Stomach (tissue), 8 donors: ENCODE measurements at regions not wholly inside any gene's neighbourhood (a gene's known extent, or its start where the extent isn't known, plus 50 kb on each side); places are given as distances from the start of the nearest gene placed in this dataset.

Experiments used
- DNase-seq, 2 donors: peaks; one replicate each; pipeline versions ENCODE4 v3.0.0 to v3.0.0-alpha.2; 2013 to 2019
- H3K27ac ChIP-seq, 5 donors: fragments of 200-600 bp in 4 of 5; sonication (generic) in 4 of 5; one replicate each; pipeline ENCODE4 v1.5.1; 2013 to 2019; ENCODE audit warnings: mild to moderate bottlenecking in 1 of 5, moderate library complexity in 1 of 5
- H3K27me3 ChIP-seq, 3 donors: fragments of 200-600 bp; sonication (generic); one replicate each; pipeline ENCODE4 v1.5.1; 2017 to 2019; ENCODE audit warnings: mixed run types in 1 of 3
- H3K36me3 ChIP-seq, 4 donors: fragments of 200-600 bp; sonication (generic); 1 replicate in 3 of 4; 2 replicates in 1 of 4; pipeline ENCODE4 v1.5.1; 2016 to 2019
- H3K4me1 ChIP-seq, 4 donors: fragments of 200-600 bp; sonication (generic); one replicate each; pipeline ENCODE4 v1.5.1; 2016 to 2019
- H3K4me3 ChIP-seq, 4 donors: fragments of 200-600 bp; sonication (generic) in 3 of 4; one replicate each; pipeline ENCODE4 v1.5.1; 2016 to 2019; ENCODE audit warnings: mild to moderate bottlenecking in 1 of 4
- H3K9me3 ChIP-seq, 4 donors: fragments of 200-600 bp; sonication (generic); one replicate each; pipeline ENCODE4 v1.5.1; 2016 to 2019
- EP300 ChIP-seq: sonication (generic); formaldehyde crosslinking; IDR thresholded peaks from one replicate; pipeline ENCODE4 v1.6.1; 2017; ENCODE audit warnings: antibody characterized with exemption
- POLR2A ChIP-seq, 4 donors: fragments of 450-650 bp; IDR thresholded peaks; one replicate each; pipeline ENCODE4 v1.6.1; 2016; ENCODE audit warnings: antibody characterized with exemption in 4 of 4, control low read depth in 2 of 4, mild to moderate bottlenecking in 1 of 4, moderate library complexity in 1 of 4
- POLR2AphosphoS5 ChIP-seq, 3 donors: sonication (generic); formaldehyde crosslinking; IDR thresholded peaks; one replicate each; pipeline ENCODE4 v1.6.1; 2016; ENCODE audit warnings: antibody characterized with exemption in 3 of 3
- WGBS, 5 donors: extraction: QIAGEN DNeasy Blood & Tissue Kit in 3 of 5; methylation state at CpG; one replicate each; pipeline versions ENCODE4 v1.1.5 to v1.1.7; 2013 to 2018; 5-methylcytosine and 5-hydroxymethylcytosine counted together
- intact Hi-C: fragments of 100-400 bp; cut with DNase I; formaldehyde crosslinking; loops from one replicate; pipeline ENCODE4 v1.15.1; 2023; ENCODE audit warnings: low total_unique reads
- TF ChIP-seq, protein P1 (sequence below), 7 experiments: fragments of 450-650 bp in 4 of 7; fragments of 200-600 bp in 3 of 7; sonication (generic) in 3 of 7; IDR thresholded peaks; one replicate each; pipeline ENCODE4 v1.5.1; 2016 to 2019; ENCODE audit warnings: antibody characterized with exemption in 7 of 7, control low read depth in 2 of 7, mild to moderate bottlenecking in 1 of 7
- donor health status: healthy with polysubstance abuse.
- donor health status: Bipolar disorder and iron deficiency.
- donor health status: healthy.

DNA sequence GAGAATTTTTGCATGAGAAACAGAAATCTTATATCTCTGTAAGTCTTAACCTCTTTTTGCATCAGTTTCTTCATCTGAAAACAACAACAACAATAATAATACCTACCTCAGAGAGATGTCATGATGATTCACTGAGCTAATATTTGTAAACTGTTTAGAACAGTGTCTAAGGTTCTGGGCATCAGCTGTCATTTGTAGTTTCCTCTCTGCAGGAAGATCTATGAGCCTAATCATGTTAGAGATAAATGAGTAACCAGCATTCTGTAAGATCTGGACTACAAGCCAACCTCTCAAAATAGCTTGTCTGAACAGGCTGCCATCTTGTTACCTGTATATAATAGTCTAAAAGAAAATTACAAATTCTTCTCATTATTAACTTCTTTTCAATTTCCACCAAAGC lies 383.0 kb upstream of the RORA start:
- H3K27ac ChIP-seq: no peak overlapping the region
- TF ChIP-seq POLR2AphosphoS5 (IDR thresholded peaks at IDR 0.05): no peak
- TF ChIP-seq EP300: no peak
- TF ChIP-seq, protein P1, sequence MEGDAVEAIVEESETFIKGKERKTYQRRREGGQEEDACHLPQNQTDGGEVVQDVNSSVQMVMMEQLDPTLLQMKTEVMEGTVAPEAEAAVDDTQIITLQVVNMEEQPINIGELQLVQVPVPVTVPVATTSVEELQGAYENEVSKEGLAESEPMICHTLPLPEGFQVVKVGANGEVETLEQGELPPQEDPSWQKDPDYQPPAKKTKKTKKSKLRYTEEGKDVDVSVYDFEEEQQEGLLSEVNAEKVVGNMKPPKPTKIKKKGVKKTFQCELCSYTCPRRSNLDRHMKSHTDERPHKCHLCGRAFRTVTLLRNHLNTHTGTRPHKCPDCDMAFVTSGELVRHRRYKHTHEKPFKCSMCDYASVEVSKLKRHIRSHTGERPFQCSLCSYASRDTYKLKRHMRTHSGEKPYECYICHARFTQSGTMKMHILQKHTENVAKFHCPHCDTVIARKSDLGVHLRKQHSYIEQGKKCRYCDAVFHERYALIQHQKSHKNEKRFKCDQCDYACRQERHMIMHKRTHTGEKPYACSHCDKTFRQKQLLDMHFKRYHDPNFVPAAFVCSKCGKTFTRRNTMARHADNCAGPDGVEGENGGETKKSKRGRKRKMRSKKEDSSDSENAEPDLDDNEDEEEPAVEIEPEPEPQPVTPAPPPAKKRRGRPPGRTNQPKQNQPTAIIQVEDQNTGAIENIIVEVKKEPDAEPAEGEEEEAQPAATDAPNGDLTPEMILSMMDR (IDR thresholded peaks at IDR 0.05): no peak
- no peak for TF ChIP-seq POLR2A (IDR thresholded peaks at IDR 0.05)
- intact Hi-C loops: no loop called here

DNA sequence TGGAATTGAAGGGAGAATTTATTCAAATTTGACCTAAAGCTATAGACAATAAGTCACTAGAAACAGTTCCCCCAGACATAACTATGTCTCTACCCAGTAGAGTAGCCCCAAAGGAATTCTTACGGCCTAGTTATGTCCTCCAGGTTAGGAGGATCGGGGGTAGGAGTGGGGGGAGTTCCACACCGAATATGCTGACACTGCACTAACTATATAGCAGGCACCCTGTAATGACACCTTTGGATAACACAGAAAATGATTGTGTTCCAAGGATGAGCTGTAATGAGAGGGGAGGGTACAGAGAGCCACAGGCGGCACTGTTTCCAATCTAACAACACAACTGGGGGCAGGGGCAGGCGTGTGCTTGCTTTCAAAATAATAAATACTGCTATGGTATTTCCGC lies 376.2 kb upstream of the RORA start:
- 86 to 92% (median 88%) methylated on average over 6 of the region's 6 CpGs for WGBS, 5 donors
- no peak for DNase-seq
- H3K9me3 ChIP-seq: no peaks in the 10 kb centered on the region
- intact Hi-C loops: no loop called here
- no peaks in the 10 kb centered on the region for H3K27me3 ChIP-seq
- TF ChIP-seq POLR2AphosphoS5 (IDR thresholded peaks at IDR 0.05): no peak
- TF ChIP-seq, protein P1 (IDR thresholded peaks at IDR 0.05): no peak
- no peak for TF ChIP-seq POLR2A (IDR thresholded peaks at IDR 0.05)
- no peak for TF ChIP-seq EP300
- no peak overlapping the region for H3K4me3 ChIP-seq
- H3K4me1 ChIP-seq: no peaks in the 10 kb centered on the region
- no peaks in the 10 kb centered on the region for H3K36me3 ChIP-seq
- H3K27ac ChIP-seq: no peak overlapping the region

More for the DNA sequence above, 383.0 kb upstream of the RORA start:
- Histone ChIP-seq H3K9me3 (peaks cover 0 to 26% (median 11%) of the 10 kb centered on the region in 4 donors), H3K4me1 (no peaks in the 10 kb centered on the region), H3K36me3 (no peaks in the 10 kb centered on the region), H3K4me3 (no peak overlapping the region), H3K27me3 (no peaks in the 10 kb centered on the region)
- no peak for DNase-seq

GRCh38 chr15:61598655-61599054 lies 369.6 kb upstream of the RORA start:
- H3K4me3 ChIP-seq: no peak overlapping the region
- peaks cover 0 to 4% (median 0%) of the 10 kb centered on the region in 3 donors for H3K27me3 ChIP-seq
- H3K36me3 ChIP-seq: no peaks in the 10 kb centered on the region
- H3K4me1 ChIP-seq: no peaks in the 10 kb centered on the region
- no peaks in the 10 kb centered on the region for H3K9me3 ChIP-seq
- intact Hi-C loops: no loop called here
- TF ChIP-seq POLR2A (IDR thresholded peaks at IDR 0.05) (no peak), POLR2AphosphoS5 (IDR thresholded peaks at IDR 0.05) (no peak), EP300 (no peak)
- TF ChIP-seq, protein P1 (IDR thresholded peaks at IDR 0.05): no peak
- no peak overlapping the region for H3K27ac ChIP-seq
- WGBS, 5 donors: 58 to 67% (median 65%) methylated on average over 11 of the region's 11 CpGs
- no peak for DNase-seq

DNA sequence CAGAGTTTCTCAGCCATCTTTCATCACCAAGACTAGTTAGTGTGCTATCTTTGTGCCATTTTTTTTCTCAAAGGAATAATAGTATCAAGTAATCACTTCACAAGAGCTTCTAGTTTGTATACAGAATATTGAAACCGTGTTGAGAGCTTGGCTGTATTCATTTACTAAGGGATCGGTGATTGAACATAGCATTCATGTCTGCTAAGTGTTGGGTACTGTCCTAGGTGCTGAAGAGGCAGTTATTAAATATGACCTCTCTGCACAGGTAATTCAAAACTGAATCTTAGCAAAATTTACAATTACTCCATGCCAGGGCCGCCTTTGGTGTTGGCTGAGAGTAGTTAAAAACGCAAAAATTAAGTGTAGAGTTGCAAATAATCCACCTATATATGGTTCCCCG lies 355.3 kb upstream of the RORA start:
- intact Hi-C loops: no loop called here
- no peak overlapping the region for H3K27ac ChIP-seq
- H3K9me3 ChIP-seq: peaks cover 0 to 13% (median 10%) of the 10 kb centered on the region in 4 donors
- H3K27me3 ChIP-seq: no peaks in the 10 kb centered on the region
- no peaks in the 10 kb centered on the region for H3K36me3 ChIP-seq
- H3K4me1 ChIP-seq: no peaks in the 10 kb centered on the region
- 58 to 71% (median 64%) methylated on average over 5 of the region's 5 CpGs for WGBS, 5 donors
- H3K4me3 ChIP-seq: no peak overlapping the region
- TF ChIP-seq, protein P1 (IDR thresholded peaks at IDR 0.05): no peak
- TF ChIP-seq POLR2AphosphoS5 (IDR thresholded peaks at IDR 0.05): no peak
- DNase-seq: peak in 1 of 2 donors; percentile 46
